Colonic mucosa (tissue), 4 donors: ENCODE measurements at regions not wholly inside any gene's neighbourhood (a gene's known extent, or its start where the extent isn't known, plus 50 kb on each side); places are given as distances from the start of the nearest gene placed in this dataset.

Experiments used
- DNase-seq: peaks from one replicate; pipeline ENCODE4 v3.0.0-alpha.2; 2020
- H3K27ac ChIP-seq: fragments of 200-600 bp; one replicate; pipeline ENCODE4 v1.8.0; 2021
- H3K27me3 ChIP-seq: fragments of 200-600 bp; one replicate; pipeline ENCODE4 v1.8.0; 2021
- H3K36me3 ChIP-seq: fragments of 200-600 bp; one replicate; pipeline ENCODE4 v1.8.0; 2021
- H3K4me1 ChIP-seq: fragments of 200-600 bp; one replicate; pipeline ENCODE4 v1.8.0; 2021; ENCODE audit warnings: mild to moderate bottlenecking
- H3K4me3 ChIP-seq: fragments of 200-600 bp; one replicate; pipeline ENCODE4 v1.8.0; 2021
- H3K9ac ChIP-seq, 2 donors: one replicate each; pipeline ENCODE4 v1.7.0; 2013; ENCODE audit warnings: control low read depth in 2 of 2, low read depth in 2 of 2, low read length in 2 of 2
- H3K9me3 ChIP-seq: fragments of 200-600 bp; one replicate; pipeline ENCODE4 v1.8.0; 2021
- CTCF ChIP-seq: fragments of 200-600 bp; IDR thresholded peaks from one replicate; pipeline ENCODE4 v1.8.0; 2022; ENCODE audit warnings: antibody characterized with exemption, mild to moderate bottlenecking
- intact Hi-C: fragments of 100-400 bp; cut with DNase I; formaldehyde crosslinking; loops from one replicate; pipeline ENCODE4 v1.14.1; 2022
- donor health status: healthy.
- donor health status: DM: no; HTN: no; CAD: no.
- donor health status: DM: no; HTN: no; CAD: no.

DNA sequence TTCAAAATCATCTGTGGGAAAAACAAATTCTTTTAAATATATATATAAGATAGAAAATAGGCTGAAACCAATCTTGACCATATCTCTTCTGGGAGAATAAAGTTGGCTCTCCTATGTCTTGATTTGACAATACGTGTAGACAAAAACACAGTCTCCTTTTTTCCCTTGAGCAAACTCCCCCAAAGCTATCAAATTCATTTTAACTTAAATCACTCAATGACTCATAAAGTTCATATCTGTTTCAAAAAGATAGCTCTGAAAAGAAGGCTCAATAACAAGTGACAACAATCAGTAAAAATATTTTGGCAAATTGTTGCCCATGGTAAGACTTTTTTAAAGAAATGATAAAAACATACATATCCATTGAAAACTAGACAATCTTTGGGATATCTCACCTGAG is 236.0 kb upstream of the TENT5A start:
- H3K27me3 ChIP-seq, result no peaks in the 10 kb centered on the region
- no peak overlapping the region for H3K9ac ChIP-seq
- DNase-seq, result no peak
- no peaks in the 10 kb centered on the region for H3K36me3 ChIP-seq
- H3K4me1 ChIP-seq, result no peaks in the 10 kb centered on the region
- H3K4me3 ChIP-seq, result no peak overlapping the region
- no peak for TF ChIP-seq CTCF
- intact Hi-C loops, result loop anchor here (10.0 kb wide), 1 partner anchor 244 kb away; no protein-coding TSS in a partner anchor
- no peak overlapping the region for H3K27ac ChIP-seq
- H3K9me3 ChIP-seq, result no peaks in the 10 kb centered on the region

- Histone ChIP-seq H3K4me1 (no peaks in the 10 kb centered on the region), H3K9me3 (no peaks in the 10 kb centered on the region), H3K27ac (no peak overlapping the region), H3K27me3 (no peaks in the 10 kb centered on the region), H3K4me3 (no peak overlapping the region), H3K36me3 (no peaks in the 10 kb centered on the region), H3K9ac (no peak overlapping the region)
- TF ChIP-seq CTCF, result no peak
- intact Hi-C loops, result loop anchor here (10.0 kb wide), 1 partner anchor 242 kb away; no protein-coding TSS in a partner anchor
- no peak for DNase-seq
These were observed 234.8 kb upstream of the TENT5A start for GRCh38 chr6:81987293-81987692.

GRCh38 chr6:81985191-81985590 is 232.7 kb upstream of the TENT5A start:
- Histone ChIP-seq H3K36me3 (no peaks in the 10 kb centered on the region), H3K4me1 (no peaks in the 10 kb centered on the region), H3K27me3 (no peaks in the 10 kb centered on the region), H3K9ac (no peak overlapping the region), H3K27ac (no peak overlapping the region), H3K9me3 (no peaks in the 10 kb centered on the region), H3K4me3 (no peak overlapping the region)
- no peak for DNase-seq
- intact Hi-C loops, result loop anchor here (10.0 kb wide), 1 partner anchor 240 kb away; no protein-coding TSS in a partner anchor
- no peak for TF ChIP-seq CTCF

DNA sequence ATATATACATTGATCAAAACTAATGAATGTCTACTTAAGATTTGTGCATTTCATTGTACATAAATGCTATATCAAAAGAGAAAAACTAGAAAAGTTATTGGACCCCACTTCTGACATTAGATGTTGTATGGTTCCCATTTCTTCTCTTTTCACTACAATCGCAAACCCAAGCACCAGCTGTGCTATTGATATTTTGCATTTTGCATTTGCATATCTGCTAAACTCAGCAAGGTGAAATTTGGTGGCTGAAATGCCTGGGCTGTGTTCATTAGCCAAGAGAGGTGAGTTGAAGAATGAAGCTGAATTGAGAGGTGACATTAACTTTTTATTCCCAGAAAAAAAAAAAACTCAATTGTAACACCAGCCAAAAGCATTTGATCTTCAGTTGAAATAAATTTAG is 232.1 kb upstream of the TENT5A start:
- Histone ChIP-seq H3K36me3 (no peaks in the 10 kb centered on the region), H3K4me1 (no peaks in the 10 kb centered on the region), H3K27me3 (no peaks in the 10 kb centered on the region), H3K4me3 (no peak overlapping the region), H3K9me3 (no peaks in the 10 kb centered on the region), H3K9ac (no peak overlapping the region), H3K27ac (no peak overlapping the region)
- no peak for DNase-seq
- no peak for TF ChIP-seq CTCF
- intact Hi-C loops, result loop anchor here (10.0 kb wide), 1 partner anchor 240 kb away; no protein-coding TSS in a partner anchor

GRCh38 chr6:81981812-81982211 is 229.3 kb upstream of the TENT5A start:
- no peak for TF ChIP-seq CTCF

More at GRCh38 chr6:81981812-81982211, 229.3 kb upstream of the TENT5A start:
- no peak overlapping the region for H3K27ac ChIP-seq
- no peak overlapping the region for H3K4me3 ChIP-seq
- intact Hi-C loops, result loop anchor here (10.0 kb wide), 1 partner anchor 237 kb away; no protein-coding TSS in a partner anchor
- H3K27me3 ChIP-seq, result no peaks in the 10 kb centered on the region
- H3K9me3 ChIP-seq, result no peaks in the 10 kb centered on the region
- H3K4me1 ChIP-seq, result no peaks in the 10 kb centered on the region
- DNase-seq, result no peak
- no peak overlapping the region for H3K9ac ChIP-seq
- no peaks in the 10 kb centered on the region for H3K36me3 ChIP-seq
